K562 (cell line): ENCODE measurements at regions not wholly inside any gene's neighbourhood (a gene's known extent, or its start where the extent isn't known, plus 50 kb on each side); places are given as distances from the start of the nearest gene placed in this dataset.

Experiments
- ATF1 ChIP-seq, 2 experiments: fragments of 450-650 bp in 1 of 2; IDR thresholded peaks; 2 replicates each; pipeline ENCODE4 v1.6.1; 2016; ENCODE audit warnings: missing compliant biosample characterization in 1 of 2, missing genetic modification characterization in 1 of 2
- CAMTA2 ChIP-seq: fragments of 250-450 bp; sonication (Bioruptor Pico); conservative IDR thresholded peaks from 2 replicates; pipeline ENCODE4 v1.5.1; 2022
- CC2D1A ChIP-seq: fragments of 450-650 bp; IDR thresholded peaks from 2 replicates; pipeline ENCODE4 v1.6.1; 2017; ENCODE audit warnings: mild to moderate bottlenecking
- CSDE1 ChIP-seq, 2 experiments: fragments of 450-650 bp; IDR thresholded peaks; 2 replicates each; pipeline ENCODE4 v1.6.1; 2016; ENCODE audit warnings: mild to moderate bottlenecking in 1 of 2
- DACH1 ChIP-seq: fragments of 450-650 bp; IDR thresholded peaks from 2 replicates; pipeline ENCODE4 v1.6.1; 2018; ENCODE audit not compliant: partially characterized antibody
- FOXA3 ChIP-seq, 2 experiments: fragments of 450-650 bp in 1 of 2; sonication (generic) in 1 of 2; formaldehyde crosslinking; IDR thresholded peaks in 1 of 2; conservative IDR thresholded peaks in 1 of 2; 2 replicates each; pipeline versions ENCODE4 v1.4.0 to v1.8.0; 2020 to 2022; ENCODE audit warnings: mild to moderate bottlenecking in 2 of 2, missing genetic modification reagents in 1 of 2
- FOXK2 ChIP-seq, 2 experiments: fragments of 450-650 bp; IDR thresholded peaks in 1 of 2; conservative IDR thresholded peaks in 1 of 2; 2 replicates each; pipeline ENCODE4 v1.6.1; 2016; ENCODE audit warnings: low read depth in 2 of 2, mild to moderate bottlenecking in 1 of 2
- FOXM1 ChIP-seq, 2 experiments: fragments of 450-650 bp in 1 of 2; sonication (generic) in 1 of 2; formaldehyde crosslinking in 1 of 2; IDR thresholded peaks; 2 replicates each; pipeline versions ENCODE4 v1.6.1 to v1.9.0; 2017 to 2022; ENCODE audit warnings: low read depth in 2 of 2, mild to moderate bottlenecking in 2 of 2, missing genetic modification reagents in 1 of 2, moderate library complexity in 1 of 2
- HCFC1 ChIP-seq: IDR thresholded peaks from 2 replicates; pipeline ENCODE4 v1.6.1; 2012; ENCODE audit warnings: low read depth, low read length, improper control_type of control experiment
- MEF2A ChIP-seq: IDR thresholded peaks from 2 replicates; pipeline ENCODE4 v1.6.1; 2011; ENCODE audit warnings: low read depth, mild to moderate bottlenecking, low read length, moderate library complexity; ENCODE audit not compliant: control insufficient read depth
- MYNN ChIP-seq, 2 experiments: sonication (generic); formaldehyde crosslinking in 1 of 2; IDR thresholded peaks; 2 replicates each; pipeline versions ENCODE4 v1.5.0 to v1.6.1; 2016 to 2020; ENCODE audit warnings: antibody characterized with exemption in 1 of 2, missing genetic modification reagents in 1 of 2
- SOX6 ChIP-seq: fragments of 450-650 bp; IDR thresholded peaks from 2 replicates; pipeline ENCODE4 v1.6.1; 2014; ENCODE audit warnings: mild to moderate bottlenecking
- ZNF12 ChIP-seq: sonication (generic); formaldehyde crosslinking; IDR thresholded peaks from 2 replicates; pipeline ENCODE4 v1.4.0; 2020; ENCODE audit warnings: mild to moderate bottlenecking, missing genetic modification reagents
- ZNF507 ChIP-seq: conservative IDR thresholded peaks from 2 replicates; pipeline ENCODE4 v1.6.1; 2017; ENCODE audit warnings: missing genetic modification characterization, missing compliant biosample characterization
- TF ChIP-seq, protein P1 (sequence below), 2 experiments: fragments of 450-650 bp; conservative IDR thresholded peaks; 2 replicates each; pipeline ENCODE4 v1.6.1; 2017; ENCODE audit warnings: mild to moderate bottlenecking in 2 of 2, moderate library complexity in 2 of 2
- TF ChIP-seq, protein P2 (sequence below), 2 experiments: IDR thresholded peaks in 1 of 2; conservative IDR thresholded peaks in 1 of 2; 2 replicates each; pipeline ENCODE4 v1.6.1; 2016; ENCODE audit warnings: low read depth in 2 of 2, mild to moderate bottlenecking in 1 of 2, missing compliant biosample characterization in 1 of 2, missing genetic modification characterization in 1 of 2, moderate library complexity in 1 of 2
- TF ChIP-seq, protein P3 (sequence below), 2 experiments: fragments of 450-650 bp; IDR thresholded peaks; 2 replicates each; pipeline ENCODE4 v1.6.1; 2016
- TF ChIP-seq, protein P4 (sequence below): fragments of 450-650 bp; formaldehyde crosslinking; IDR thresholded peaks from 2 replicates; pipeline ENCODE4 v1.4.0; 2020; ENCODE audit warnings: mild to moderate bottlenecking, moderate library complexity

DNA sequence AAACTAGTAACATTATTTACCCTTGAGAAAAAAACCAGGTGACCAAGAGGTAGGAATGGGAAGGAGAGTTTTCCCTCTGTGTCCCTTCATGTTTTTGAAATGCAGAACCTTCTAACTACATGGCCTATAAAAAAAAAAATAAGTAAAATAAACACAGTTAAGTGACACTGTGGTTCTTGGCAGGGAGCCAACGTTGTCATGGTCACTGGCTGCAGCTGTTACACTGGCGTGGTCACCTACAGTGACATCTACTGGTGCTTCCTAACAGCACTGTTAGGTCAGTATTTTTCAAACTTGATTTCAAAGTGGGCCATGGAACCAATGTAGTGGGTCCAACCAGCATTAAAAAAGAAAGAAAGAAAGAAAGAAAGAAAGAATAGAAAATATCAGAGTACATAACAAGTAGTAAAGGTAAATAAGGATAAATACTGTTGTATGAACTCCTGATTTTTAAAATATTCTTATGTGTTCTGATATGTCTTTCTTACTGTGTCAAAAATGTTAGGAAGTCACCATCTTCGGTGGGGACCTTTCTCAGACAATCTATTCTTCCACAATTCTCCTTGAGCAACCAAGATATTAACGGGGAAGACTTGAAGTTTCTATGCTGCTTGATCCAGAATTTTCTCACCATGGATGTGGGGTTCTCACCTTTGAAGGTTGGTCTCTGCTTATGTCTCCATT is 59.1 kb upstream of the PJA2 start (continued):
- TF ChIP-seq, protein P1, sequence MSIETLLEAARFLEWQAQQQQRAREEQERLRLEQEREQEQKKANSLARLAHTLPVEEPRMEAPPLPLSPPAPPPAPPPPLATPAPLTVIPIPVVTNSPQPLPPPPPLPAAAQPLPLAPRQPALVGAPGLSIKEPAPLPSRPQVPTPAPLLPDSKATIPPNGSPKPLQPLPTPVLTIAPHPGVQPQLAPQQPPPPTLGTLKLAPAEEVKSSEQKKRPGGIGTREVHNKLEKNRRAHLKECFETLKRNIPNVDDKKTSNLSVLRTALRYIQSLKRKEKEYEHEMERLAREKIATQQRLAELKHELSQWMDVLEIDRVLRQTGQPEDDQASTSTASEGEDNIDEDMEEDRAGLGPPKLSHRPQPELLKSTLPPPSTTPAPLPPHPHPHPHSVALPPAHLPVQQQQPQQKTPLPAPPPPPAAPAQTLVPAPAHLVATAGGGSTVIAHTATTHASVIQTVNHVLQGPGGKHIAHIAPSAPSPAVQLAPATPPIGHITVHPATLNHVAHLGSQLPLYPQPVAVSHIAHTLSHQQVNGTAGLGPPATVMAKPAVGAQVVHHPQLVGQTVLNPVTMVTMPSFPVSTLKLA (conservative IDR thresholded peaks at IDR 0.05) = peak; percentile 21 to 42; a peak in 2 of 4 replicates
- TF ChIP-seq CAMTA2 (CRISPR knock-in tag) (no peak), CSDE1 (IDR thresholded peaks at IDR 0.05) (peak in 1 of 2 experiments; percentile 60; a peak in 1 of 4 replicates), FOXA3 (CRISPR knock-in tag; conservative IDR thresholded peaks at IDR 0.05 in 1 of 2, IDR thresholded peaks at IDR 0.05 in 1 of 2) (peak in 1 of 2 experiments; percentile 67; a peak in 1 of 4 replicates), ZNF507 (tag) (no peak), ATF1 (CRISPR knock-in tag; IDR thresholded peaks at IDR 0.05) (no peak), ATF1 (tag; IDR thresholded peaks at IDR 0.05) (peak; percentile 60), DACH1 (peak; percentile 91), SOX6 (0 out of 2 replicates have a peak, but pooled peaks have one; percentile 29), CC2D1A (0 out of 2 replicates have a peak, but pooled peaks have one; percentile 18), HCFC1 (0 out of 2 replicates have a peak, but pooled peaks have one; percentile 29), MYNN (IDR thresholded peaks at IDR 0.05) (peak; percentile 34; the same call in 1 of the 2 replicates), MYNN (CRISPR knock-in tag; IDR thresholded peaks at IDR 0.05) (no peak), FOXK2 (conservative IDR thresholded peaks at IDR 0.05 in 1 of 2, IDR thresholded peaks at IDR 0.05 in 1 of 2; ENCODE audit: low read depth in 2 of 2) (peak; percentile 21 to 60; a peak in 1 of 4 replicates), FOXM1 (IDR thresholded peaks at IDR 0.05; ENCODE audit: low read depth) (peak; percentile 38; the same call in 1 of the 2 replicates), FOXM1 (CRISPR knock-in tag; IDR thresholded peaks at IDR 0.05; ENCODE audit: low read depth) (no peak), MEF2A (peak; percentile 10; the same call in 1 of the 2 replicates), ZNF12 (no peak)
- TF ChIP-seq, protein P2, sequence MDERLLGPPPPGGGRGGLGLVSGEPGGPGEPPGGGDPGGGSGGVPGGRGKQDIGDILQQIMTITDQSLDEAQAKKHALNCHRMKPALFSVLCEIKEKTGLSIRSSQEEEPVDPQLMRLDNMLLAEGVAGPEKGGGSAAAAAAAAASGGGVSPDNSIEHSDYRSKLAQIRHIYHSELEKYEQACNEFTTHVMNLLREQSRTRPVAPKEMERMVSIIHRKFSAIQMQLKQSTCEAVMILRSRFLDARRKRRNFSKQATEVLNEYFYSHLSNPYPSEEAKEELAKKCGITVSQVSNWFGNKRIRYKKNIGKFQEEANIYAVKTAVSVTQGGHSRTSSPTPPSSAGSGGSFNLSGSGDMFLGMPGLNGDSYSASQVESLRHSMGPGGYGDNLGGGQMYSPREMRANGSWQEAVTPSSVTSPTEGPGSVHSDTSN (CRISPR knock-in tag; IDR thresholded peaks at IDR 0.05; ENCODE audit: low read depth) = no peak
- TF ChIP-seq, protein P2 (tag; conservative IDR thresholded peaks at IDR 0.05; ENCODE audit: low read depth) = peak; percentile 36
- TF ChIP-seq, protein P3, sequence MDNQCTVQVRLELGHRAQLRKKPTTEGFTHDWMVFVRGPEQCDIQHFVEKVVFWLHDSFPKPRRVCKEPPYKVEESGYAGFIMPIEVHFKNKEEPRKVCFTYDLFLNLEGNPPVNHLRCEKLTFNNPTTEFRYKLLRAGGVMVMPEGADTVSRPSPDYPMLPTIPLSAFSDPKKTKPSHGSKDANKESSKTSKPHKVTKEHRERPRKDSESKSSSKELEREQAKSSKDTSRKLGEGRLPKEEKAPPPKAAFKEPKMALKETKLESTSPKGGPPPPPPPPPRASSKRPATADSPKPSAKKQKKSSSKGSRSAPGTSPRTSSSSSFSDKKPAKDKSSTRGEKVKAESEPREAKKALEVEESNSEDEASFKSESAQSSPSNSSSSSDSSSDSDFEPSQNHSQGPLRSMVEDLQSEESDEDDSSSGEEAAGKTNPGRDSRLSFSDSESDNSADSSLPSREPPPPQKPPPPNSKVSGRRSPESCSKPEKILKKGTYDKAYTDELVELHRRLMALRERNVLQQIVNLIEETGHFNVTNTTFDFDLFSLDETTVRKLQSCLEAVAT (IDR thresholded peaks at IDR 0.05) = no peak
- TF ChIP-seq, protein P4, sequence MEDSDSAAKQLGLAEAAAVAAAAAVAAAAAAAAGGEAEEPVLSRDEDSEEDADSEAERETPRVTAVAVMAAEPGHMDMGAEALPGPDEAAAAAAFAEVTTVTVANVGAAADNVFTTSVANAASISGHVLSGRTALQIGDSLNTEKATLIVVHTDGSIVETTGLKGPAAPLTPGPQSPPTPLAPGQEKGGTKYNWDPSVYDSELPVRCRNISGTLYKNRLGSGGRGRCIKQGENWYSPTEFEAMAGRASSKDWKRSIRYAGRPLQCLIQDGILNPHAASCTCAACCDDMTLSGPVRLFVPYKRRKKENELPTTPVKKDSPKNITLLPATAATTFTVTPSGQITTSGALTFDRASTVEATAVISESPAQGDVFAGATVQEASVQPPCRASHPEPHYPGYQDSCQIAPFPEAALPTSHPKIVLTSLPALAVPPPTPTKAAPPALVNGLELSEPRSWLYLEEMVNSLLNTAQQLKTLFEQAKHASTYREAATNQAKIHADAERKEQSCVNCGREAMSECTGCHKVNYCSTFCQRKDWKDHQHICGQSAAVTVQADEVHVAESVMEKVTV = peak; percentile 74
